IMR-90 (cell line): ENCODE measurements at regions not wholly inside any gene's neighbourhood (a gene's known extent, or its start where the extent isn't known, plus 50 kb on each side); places are given as distances from the start of the nearest gene placed in this dataset.

Experiments
- ATAC-seq: fragments of 200-7000 bp; cut with Tn5 transposase; 2 replicates; pipeline ENCODE4 v1.9.1; 2020; ENCODE audit warnings: low read depth, mild to moderate bottlenecking, moderate library complexity
- BruUV-seq: library from RNA; stranded (reverse); fragments of 400-500 nt; replicated peaks from 2 replicates; lab custom pipeline; 2021; lab: Mats Ljungman, UMichigan
- CTCF ChIA-PET: fragments of 300-600 bp; formaldehyde crosslinking; extraction: SDS; loops from one replicate; lab custom pipeline; 2021; ENCODE audit warnings: antibody characterized with exemption; lab: Yijun Ruan, JAX
- POLR2A ChIA-PET: fragments of 300-600 bp; sonication (Branson Sonifier 250); formaldehyde crosslinking; loops from one replicate; lab custom pipeline; 2022; ENCODE audit warnings: antibody characterized with exemption; ENCODE audit not compliant: unreplicated experiment; lab: Charles Lee
- DNase-seq: peaks from one replicate; pipeline ENCODE4 v3.0.0; 2013
- H2AFZ ChIP-seq: replicated peaks from 2 replicates; pipeline ENCODE3; 2013; ENCODE audit warnings: low read length, mild to moderate bottlenecking; ENCODE audit not compliant: poor library complexity
- H2AK5ac ChIP-seq: 2 replicates; pipeline ENCODE4 v1.6.1; 2013; ENCODE audit warnings: low read depth, low read length, inconsistent platforms
- H2AK9ac ChIP-seq: replicated peaks from 2 replicates; pipeline ENCODE3; 2013; ENCODE audit warnings: mild to moderate bottlenecking, low read depth, low read length, moderate library complexity; ENCODE audit not compliant: poor library complexity
- H2BK120ac ChIP-seq: 2 replicates; pipeline ENCODE4 v1.6.1; 2013; ENCODE audit warnings: low read depth, low read length, inconsistent platforms
- H2BK15ac ChIP-seq: 3 replicates; pipeline ENCODE4 v1.6.1; 2013; ENCODE audit warnings: low read depth, low read length, inconsistent platforms
- H2BK20ac ChIP-seq: 2 replicates; pipeline ENCODE4 v1.6.1; 2013; ENCODE audit warnings: low read depth, mild to moderate bottlenecking, inconsistent platforms, low read length, moderate library complexity
- H2BK5ac ChIP-seq: 2 replicates; pipeline ENCODE4 v1.6.1; 2013; ENCODE audit warnings: mild to moderate bottlenecking, low read depth, low read length, inconsistent platforms; ENCODE audit not compliant: poor library complexity, severe bottlenecking
- H3K14ac ChIP-seq: replicated peaks from 2 replicates; pipeline ENCODE4 v1.6.1; 2013; ENCODE audit warnings: low read depth, low read length, inconsistent platforms
- H3K18ac ChIP-seq: 2 replicates; pipeline ENCODE4 v1.6.1; 2013; ENCODE audit warnings: low read depth, low read length, control low read depth
- H3K23ac ChIP-seq: 2 replicates; pipeline ENCODE4 v1.6.1; 2013; ENCODE audit warnings: low read depth, low read length, inconsistent platforms
- H3K27ac ChIP-seq: 2 replicates; pipeline ENCODE4 v1.5.1; 2013; ENCODE audit warnings: mild to moderate bottlenecking, control low read depth, low read length; ENCODE audit not compliant: insufficient read depth
- H3K27me3 ChIP-seq: 2 replicates; pipeline ENCODE4 v1.6.1; 2013; ENCODE audit warnings: low read length; ENCODE audit not compliant: control insufficient read depth, insufficient read depth
- H3K36me3 ChIP-seq: 2 replicates; pipeline ENCODE4 v1.6.1; 2013; ENCODE audit warnings: low read length, mixed read lengths; ENCODE audit not compliant: control insufficient read depth, insufficient read depth
- H3K4ac ChIP-seq: 2 replicates; pipeline ENCODE4 v1.6.1; 2013; ENCODE audit warnings: low read depth, low read length, inconsistent platforms
- H3K4me1 ChIP-seq: 2 replicates; pipeline ENCODE4 v1.6.1; 2013; ENCODE audit warnings: low read length, mixed read lengths; ENCODE audit not compliant: control insufficient read depth, insufficient read depth
- H3K4me2 ChIP-seq: 2 replicates; pipeline ENCODE4 v1.6.1; 2013; ENCODE audit warnings: low read depth, mild to moderate bottlenecking, control low read depth, low read length, moderate library complexity
- H3K4me3 ChIP-seq: 2 replicates; pipeline ENCODE4 v1.5.1; 2013; ENCODE audit warnings: low read depth, mild to moderate bottlenecking, control low read depth, low read length, moderate library complexity; ENCODE audit not compliant: insufficient read depth
- H3K56ac ChIP-seq: 2 replicates; pipeline ENCODE4 v1.6.1; 2013; ENCODE audit warnings: low read length, inconsistent platforms; ENCODE audit not compliant: insufficient read depth; ENCODE audit errors: extremely low read depth
- H3K79me1 ChIP-seq, 2 experiments: 2 replicates each; pipeline ENCODE4 v1.6.1; 2013; ENCODE audit warnings: low read length in 2 of 2, inconsistent platforms in 1 of 2, low read depth in 1 of 2
- H3K9ac ChIP-seq: 2 replicates; pipeline ENCODE4 v1.6.1; 2013; ENCODE audit warnings: low read depth, low read length, control low read depth
- H3K9me1 ChIP-seq: 2 replicates; pipeline ENCODE4 v1.6.1; 2013; ENCODE audit warnings: low read length, inconsistent platforms; ENCODE audit not compliant: insufficient read depth
- H3K9me3 ChIP-seq: 2 replicates; pipeline ENCODE4 v1.6.1; 2013; ENCODE audit warnings: low read length; ENCODE audit not compliant: control insufficient read depth, insufficient read depth
- H4K20me1 ChIP-seq: 2 replicates; pipeline ENCODE4 v1.6.1; 2013; ENCODE audit warnings: low read length, inconsistent platforms; ENCODE audit not compliant: insufficient read depth
- H4K5ac ChIP-seq: 2 replicates; pipeline ENCODE4 v1.6.1; 2013; ENCODE audit warnings: mild to moderate bottlenecking, low read depth, low read length, control low read depth
- H4K8ac ChIP-seq, 2 experiments: 2 replicates each; pipeline ENCODE4 v1.6.1; 2013; ENCODE audit warnings: low read depth in 2 of 2, low read length in 2 of 2, control low read depth in 1 of 2, inconsistent platforms in 1 of 2
- H4K91ac ChIP-seq: 2 replicates; pipeline ENCODE4 v1.6.1; 2013; ENCODE audit warnings: low read depth, low read length, inconsistent platforms; ENCODE audit not compliant: insufficient read depth
- BHLHE40 ChIP-seq: fragments of 150-350 bp; IDR thresholded peaks from 2 replicates; pipeline ENCODE4 v1.6.1; 2016; ENCODE audit warnings: mild to moderate bottlenecking, low read depth, low read length
- MAZ ChIP-seq: IDR thresholded peaks from 2 replicates; pipeline ENCODE4 v1.6.1; 2012; ENCODE audit warnings: low read depth, mild to moderate bottlenecking, low read length, improper control_type of control experiment, moderate library complexity, borderline replicate concordance
- MXI1 ChIP-seq: IDR thresholded peaks from 2 replicates; pipeline ENCODE4 v1.6.1; 2012; ENCODE audit warnings: low read depth, mild to moderate bottlenecking, low read length, moderate library complexity, borderline replicate concordance
- RAD21 ChIP-seq: IDR thresholded peaks from 2 replicates; pipeline ENCODE4 v1.6.1; 2012; ENCODE audit warnings: low read length, improper control_type of control experiment
- RCOR1 ChIP-seq: IDR thresholded peaks from 2 replicates; pipeline ENCODE4 v1.6.1; 2012; ENCODE audit warnings: mild to moderate bottlenecking, low read length, improper control_type of control experiment; ENCODE audit not compliant: insufficient replicate concordance
- RFX5 ChIP-seq: IDR thresholded peaks from 2 replicates; pipeline ENCODE4 v1.8.0; 2012; ENCODE audit warnings: low read depth, mild to moderate bottlenecking, low read length, moderate library complexity
- WGBS, 2 experiments: methylation state at CpG; one replicate each; pipeline versions ENCODE4 v1.1.5 to v1.1.7; 2013; ENCODE audit warnings: missing lambda C conversion rate in 2 of 2; ENCODE audit not compliant: insufficient read length in 1 of 2; ENCODE audit errors: extremely low coverage in 2 of 2; 5-methylcytosine and 5-hydroxymethylcytosine counted together
- dilution Hi-C: fragments of 300-500 bp; cut with HindIII; formaldehyde crosslinking; loops from one replicate; pipeline ENCODE4 v1.14.3; 2018; ENCODE audit warnings: low sequenced_read_pairs; ENCODE audit not compliant: unreplicated experiment
- in situ Hi-C: fragments of 300-500 bp; cut with MboI; formaldehyde crosslinking; loops from 3 replicates; pipeline ENCODE4 v1.14.3; 2019; ENCODE audit warnings: low sequenced_read_pairs, inconsistent platforms, mixed read lengths
- intact Hi-C: fragments of 100-400 bp; cut with micrococcal nuclease; formaldehyde crosslinking; loops from 2 replicates; pipeline ENCODE4 v1.10.0; 2022

DNA sequence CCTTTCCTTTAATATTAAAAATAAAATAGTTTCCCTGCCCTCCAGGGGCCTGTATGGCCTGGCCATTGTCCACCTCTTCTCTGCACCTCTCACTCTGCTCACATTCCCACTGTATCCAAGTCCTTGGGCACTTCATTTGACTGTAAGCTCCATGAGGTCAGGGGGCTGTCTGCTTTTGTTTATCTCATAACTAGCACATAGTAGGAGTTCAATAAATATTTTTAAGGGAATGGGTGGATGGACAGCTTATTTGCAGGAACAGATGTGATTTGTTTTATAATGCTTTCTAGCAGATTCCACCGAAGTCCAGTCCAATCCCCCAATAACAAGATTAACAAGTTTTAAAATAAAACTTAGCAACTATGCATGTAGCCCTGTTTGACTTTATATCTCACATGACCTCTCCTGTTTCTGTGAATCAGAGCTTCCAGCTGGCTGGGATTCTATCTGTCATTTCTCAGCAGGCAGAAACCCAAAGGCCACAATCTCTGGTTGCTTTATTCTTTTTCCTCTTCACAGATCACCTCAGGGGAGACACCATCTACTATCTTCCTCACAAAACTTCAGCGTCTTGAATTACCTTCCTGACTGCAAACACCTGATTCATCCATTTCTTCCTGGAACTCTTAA is 123.0 kb upstream of the NR2F2 start:
- no peak overlapping the region for H3K14ac ChIP-seq
- ChIA-PET POLR2A (interaction anchor here (0.6 kb wide), 1 partner anchor 75 kb away, joined by 3 read pairs; no protein-coding TSS in a partner anchor), CTCF (no interaction called here)
- H3K79me1 ChIP-seq, result no peaks in the 10 kb centered on the region
- no peak overlapping the region for H2AFZ ChIP-seq
- H2BK5ac ChIP-seq, result no peak overlapping the region
- BruUV-seq, result no TSS peak
- no peak overlapping the region for H2BK15ac ChIP-seq
- no peak overlapping the region for H3K4me2 ChIP-seq
- dilution Hi-C loops, result no loop called here
- no peak overlapping the region for H2BK20ac ChIP-seq
- WGBS, 2 experiments, result no CpG with 5 or more reads among the region's 2 CpGs
- intact Hi-C loops, result no loop called here
- 0 out of 2 replicates have a peak, but pooled peaks have one; percentile 14 for ATAC-seq
- no peak overlapping the region for H3K4me3 ChIP-seq
- no peak overlapping the region for H3K56ac ChIP-seq
- no peaks in the 10 kb centered on the region for H3K36me3 ChIP-seq
- H3K9me3 ChIP-seq, result no peaks in the 10 kb centered on the region
- no peaks in the 10 kb centered on the region for H4K20me1 ChIP-seq
- no peak overlapping the region for H3K4ac ChIP-seq
- in situ Hi-C loops, result no loop called here
- no peaks in the 10 kb centered on the region; the same call in 1 of the 2 replicates for H3K9me1 ChIP-seq
- no peak overlapping the region for H2AK9ac ChIP-seq
- no peak overlapping the region for H4K5ac ChIP-seq
- H3K9ac ChIP-seq, result no peak overlapping the region
- no peaks in the 10 kb centered on the region for H3K4me1 ChIP-seq
- DNase-seq, result peak; percentile 41
- no peak overlapping the region for H3K18ac ChIP-seq
- no peak overlapping the region for H3K23ac ChIP-seq
- H2AK5ac ChIP-seq, result no peak overlapping the region
- H3K27ac ChIP-seq, result no peak overlapping the region
- TF ChIP-seq MAZ (no peak), RFX5 (no peak), RCOR1 (no peak), RAD21 (no peak), MXI1 (no peak), BHLHE40 (no peak)
- no peak overlapping the region for H2BK120ac ChIP-seq
- H4K8ac ChIP-seq, result no peak overlapping the region
- H4K91ac ChIP-seq, result no peak overlapping the region
- H3K27me3 ChIP-seq, result no peaks in the 10 kb centered on the region
